GM12872 (cell line): ENCODE measurements at regions not wholly inside any gene's neighbourhood (a gene's known extent, or its start where the extent isn't known, plus 50 kb on each side); places are given as distances from the start of the nearest gene placed in this dataset.

Experiments used
- CTCF ChIP-seq: IDR thresholded peaks from 3 replicates; pipeline ENCODE4 v1.5.1; 2011; ENCODE audit warnings: low read depth, mild to moderate bottlenecking, low read length, moderate library complexity; ENCODE audit not compliant: insufficient read depth

- no peak for TF ChIP-seq CTCF
These were observed 238.2 kb upstream of the FLRT2 start for GRCh38 chr14:85291731-85292130.

GRCh38 chr14:85293612-85294234 is 236.2 kb upstream of the FLRT2 start:
- no peak for TF ChIP-seq CTCF

GRCh38 chr14:85295318-85295717 is 234.6 kb upstream of the FLRT2 start:
- no peak for TF ChIP-seq CTCF

GRCh38 chr14:85296456-85297210 is 233.3 kb upstream of the FLRT2 start:
- no peak for TF ChIP-seq CTCF

GRCh38 chr14:85300107-85300506 is 229.8 kb upstream of the FLRT2 start:
- TF ChIP-seq CTCF, result no peak

GRCh38 chr14:85301506-85301905 is 228.4 kb upstream of the FLRT2 start:
- TF ChIP-seq CTCF, result no peak

GRCh38 chr14:85306024-85306423 is 223.9 kb upstream of the FLRT2 start:
- TF ChIP-seq CTCF, result no peak
